Upper lobe of left lung (tissue), 6 donors: ENCODE measurements at regions not wholly inside any gene's neighbourhood (a gene's known extent, or its start where the extent isn't known, plus 50 kb on each side); places are given as distances from the start of the nearest gene placed in this dataset.

Source experiments
- ATAC-seq, 2 donors: fragments of 200-7000 bp; cut with Tn5 transposase; one replicate each; pipeline ENCODE4 v1.9.1; 2022; ENCODE audit warnings: mild to moderate bottlenecking in 2 of 2, moderate library complexity in 2 of 2; ENCODE audit not compliant: low FRiP score in 2 of 2
- DNase-seq, 2 donors: peaks; one replicate each; pipeline ENCODE4 v3.0.0-alpha.2; 2019 to 2020
- H3K27ac ChIP-seq, 4 donors: fragments of 200-600 bp; sonication (generic); one replicate each; pipeline ENCODE4 v1.5.1; 2016 to 2019
- H3K27me3 ChIP-seq, 4 donors: fragments of 200-600 bp; sonication (generic); one replicate each; pipeline ENCODE4 v1.5.1; 2017 to 2019
- H3K36me3 ChIP-seq, 4 donors: fragments of 200-600 bp; sonication (generic); one replicate each; pipeline ENCODE4 v1.5.1; 2016 to 2019
- H3K4me1 ChIP-seq, 4 donors: fragments of 200-600 bp; sonication (generic); one replicate each; pipeline ENCODE4 v1.5.1; 2018 to 2019
- H3K4me3 ChIP-seq, 4 donors: fragments of 200-600 bp; sonication (generic); one replicate each; pipeline ENCODE4 v1.5.1; 2017 to 2019; ENCODE audit warnings: mild to moderate bottlenecking in 2 of 4, moderate library complexity in 1 of 4
- H3K9me3 ChIP-seq, 4 donors: fragments of 200-600 bp; sonication (generic); one replicate each; pipeline ENCODE4 v1.5.1; 2018 to 2019
- EP300 ChIP-seq, 4 donors: sonication (generic); formaldehyde crosslinking; IDR thresholded peaks; one replicate each; pipeline ENCODE4 v1.5.1; 2017; ENCODE audit warnings: antibody characterized with exemption in 4 of 4, control low read depth in 2 of 4
- POLR2A ChIP-seq, 4 donors: fragments of 450-650 bp; IDR thresholded peaks; one replicate each; pipeline ENCODE4 v1.5.1; 2016 to 2017; ENCODE audit warnings: antibody characterized with exemption in 4 of 4, mild to moderate bottlenecking in 2 of 4
- POLR2AphosphoS5 ChIP-seq, 2 donors: sonication (generic); formaldehyde crosslinking; IDR thresholded peaks; one replicate each; pipeline ENCODE4 v1.5.1; 2017; ENCODE audit warnings: antibody characterized with exemption in 2 of 2
- WGBS, 2 donors: methylation state at CpG; one replicate each; pipeline ENCODE4 v1.1.5; 2017 to 2018; 5-methylcytosine and 5-hydroxymethylcytosine counted together
- TF ChIP-seq, protein P1 (sequence below), 6 experiments: fragments of 450-650 bp in 4 of 6; fragments of 200-600 bp in 2 of 6; sonication (generic) in 2 of 6; IDR thresholded peaks; one replicate each; pipeline ENCODE4 v1.5.1; 2016 to 2019; ENCODE audit warnings: antibody characterized with exemption in 6 of 6
- donor health status: DM: no; HTN: no; CAD: no; lungs with moderate emphysema.
- donor health status: DM: no; HTN: yes; CAD: no; lungs with severe emphysema.

DNA sequence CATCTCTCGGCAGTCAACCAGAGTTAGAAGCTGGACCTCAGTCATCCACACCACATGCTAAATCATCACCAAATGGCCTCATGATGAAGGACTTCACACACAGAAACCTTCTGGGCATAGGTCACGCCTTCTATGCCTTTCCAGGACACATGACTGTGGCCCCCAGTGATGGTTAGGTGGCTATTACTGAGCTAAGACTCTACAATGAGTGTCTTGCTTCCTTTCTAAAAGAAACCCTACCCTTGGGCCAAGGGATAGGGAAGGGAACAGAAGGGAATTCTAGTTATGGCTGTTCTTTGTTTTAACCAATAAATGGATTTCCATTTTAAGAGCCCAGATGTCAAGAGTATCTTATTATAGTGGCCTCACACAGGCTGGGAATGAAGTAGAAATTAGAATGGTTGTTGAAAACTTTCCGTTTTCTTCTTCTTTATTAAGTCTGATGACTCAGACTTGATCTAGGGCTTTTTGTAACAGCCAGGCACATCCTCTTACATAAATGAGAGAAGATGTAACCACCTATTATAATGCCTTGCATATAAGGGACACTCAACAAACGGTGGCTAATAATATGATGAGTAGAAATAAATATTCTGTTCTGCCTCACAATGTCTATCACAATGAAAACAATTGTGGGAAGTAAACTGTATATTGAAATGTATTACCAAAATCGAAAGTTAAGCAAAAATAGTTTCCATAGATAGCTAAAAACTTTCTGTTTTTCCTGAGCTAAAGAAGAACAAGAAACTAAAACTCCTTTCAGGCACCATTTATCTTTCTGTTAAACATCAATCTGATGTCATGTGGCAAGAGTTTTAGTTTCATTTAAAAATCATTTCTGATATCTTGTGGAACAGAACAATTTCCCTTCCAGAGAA lies 62.5 kb upstream of the TOMM7 start:
- Histone ChIP-seq H3K4me3 (no peak overlapping the region), H3K36me3 (no peaks in the 10 kb centered on the region), H3K27ac (no peak overlapping the region), H3K27me3 (no peaks in the 10 kb centered on the region), H3K9me3 (no peaks in the 10 kb centered on the region), H3K4me1 (peaks cover 0 to 6% (median 4%) of the 10 kb centered on the region in 4 donors)
- 62 to 63% methylated on average over 4 to 5 of the region's 5 CpGs for WGBS, 2 donors
- TF ChIP-seq POLR2AphosphoS5 (IDR thresholded peaks at IDR 0.05) (no peak), POLR2A (IDR thresholded peaks at IDR 0.05) (no peak), EP300 (IDR thresholded peaks at IDR 0.05) (no peak)
- TF ChIP-seq, protein P1, sequence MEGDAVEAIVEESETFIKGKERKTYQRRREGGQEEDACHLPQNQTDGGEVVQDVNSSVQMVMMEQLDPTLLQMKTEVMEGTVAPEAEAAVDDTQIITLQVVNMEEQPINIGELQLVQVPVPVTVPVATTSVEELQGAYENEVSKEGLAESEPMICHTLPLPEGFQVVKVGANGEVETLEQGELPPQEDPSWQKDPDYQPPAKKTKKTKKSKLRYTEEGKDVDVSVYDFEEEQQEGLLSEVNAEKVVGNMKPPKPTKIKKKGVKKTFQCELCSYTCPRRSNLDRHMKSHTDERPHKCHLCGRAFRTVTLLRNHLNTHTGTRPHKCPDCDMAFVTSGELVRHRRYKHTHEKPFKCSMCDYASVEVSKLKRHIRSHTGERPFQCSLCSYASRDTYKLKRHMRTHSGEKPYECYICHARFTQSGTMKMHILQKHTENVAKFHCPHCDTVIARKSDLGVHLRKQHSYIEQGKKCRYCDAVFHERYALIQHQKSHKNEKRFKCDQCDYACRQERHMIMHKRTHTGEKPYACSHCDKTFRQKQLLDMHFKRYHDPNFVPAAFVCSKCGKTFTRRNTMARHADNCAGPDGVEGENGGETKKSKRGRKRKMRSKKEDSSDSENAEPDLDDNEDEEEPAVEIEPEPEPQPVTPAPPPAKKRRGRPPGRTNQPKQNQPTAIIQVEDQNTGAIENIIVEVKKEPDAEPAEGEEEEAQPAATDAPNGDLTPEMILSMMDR (IDR thresholded peaks at IDR 0.05), result no peak
- DNase-seq, result no peak
- ATAC-seq, result no peak

DNA sequence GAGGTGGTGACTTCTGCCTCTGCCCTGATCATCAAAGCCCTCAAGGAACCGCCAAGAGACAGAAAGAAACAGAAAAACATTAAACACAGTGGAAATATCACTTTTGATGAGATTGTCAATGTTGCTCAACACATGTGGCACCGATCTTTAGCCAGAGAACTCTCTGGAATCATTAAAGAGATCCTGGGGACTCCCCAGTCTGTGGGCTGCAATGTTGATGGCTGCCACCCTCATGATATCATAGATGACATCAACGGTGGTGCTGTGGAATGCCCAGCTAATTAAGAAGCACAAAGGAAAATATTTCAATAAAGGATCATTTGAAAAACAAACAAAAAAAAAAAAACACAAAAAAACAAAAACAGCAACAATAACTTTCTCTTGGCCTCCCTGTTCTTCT lies 59.5 kb upstream of the TOMM7 start:
- WGBS, 2 donors, result 75 to 85% methylated on average over 3 of the region's 3 CpGs
- DNase-seq (no peak), ATAC-seq (no peak)
- TF ChIP-seq POLR2AphosphoS5 (IDR thresholded peaks at IDR 0.05) (no peak), EP300 (IDR thresholded peaks at IDR 0.05) (no peak), POLR2A (IDR thresholded peaks at IDR 0.05) (no peak)
- TF ChIP-seq, protein P1 (IDR thresholded peaks at IDR 0.05), result no peak
- Histone ChIP-seq H3K27me3 (no peaks in the 10 kb centered on the region), H3K27ac (no peak overlapping the region), H3K36me3 (no peaks in the 10 kb centered on the region), H3K4me3 (no peak overlapping the region), H3K4me1 (peaks cover 0 to 6% (median 4%) of the 10 kb centered on the region in 4 donors), H3K9me3 (no peaks in the 10 kb centered on the region)

GRCh38 chr7:22879709-22880306 lies 57.2 kb upstream of the TOMM7 start:
- Histone ChIP-seq H3K4me1 (no peaks in the 10 kb centered on the region), H3K27ac (no peak overlapping the region), H3K4me3 (no peak overlapping the region), H3K27me3 (no peaks in the 10 kb centered on the region), H3K36me3 (no peaks in the 10 kb centered on the region), H3K9me3 (no peaks in the 10 kb centered on the region)
- ATAC-seq (no peak), DNase-seq (no peak)
- WGBS, 2 donors, result 63 to 68% methylated on average over 8 of the region's 8 CpGs
- no peak for TF ChIP-seq POLR2AphosphoS5 (IDR thresholded peaks at IDR 0.05)
- TF ChIP-seq POLR2A (IDR thresholded peaks at IDR 0.05), result no peak
- no peak for TF ChIP-seq EP300 (IDR thresholded peaks at IDR 0.05)
- TF ChIP-seq, protein P1 (IDR thresholded peaks at IDR 0.05), result no peak

- Histone ChIP-seq H3K9me3 (no peaks in the 10 kb centered on the region), H3K36me3 (no peaks in the 10 kb centered on the region), H3K4me3 (no peak overlapping the region), H3K4me1 (no peaks in the 10 kb centered on the region), H3K27ac (no peak overlapping the region), H3K27me3 (no peaks in the 10 kb centered on the region)
- ATAC-seq (no peak), DNase-seq (no peak)
- WGBS, 2 donors, result 79 to 85% methylated on average over 4 of the region's 4 CpGs
- TF ChIP-seq EP300 (IDR thresholded peaks at IDR 0.05), result no peak
- no peak for TF ChIP-seq POLR2AphosphoS5 (IDR thresholded peaks at IDR 0.05)
- TF ChIP-seq, protein P1 (IDR thresholded peaks at IDR 0.05), result no peak
- TF ChIP-seq POLR2A (IDR thresholded peaks at IDR 0.05), result no peak
These were observed 56.6 kb upstream of the TOMM7 start for GRCh38 chr7:22879280-22879679.
